ENCODE measurements at regions not wholly inside any gene's neighbourhood (a gene's known extent, or its start where the extent isn't known, plus 50 kb on each side); places are given as distances from the start of the nearest gene placed in this dataset.

DNA sequence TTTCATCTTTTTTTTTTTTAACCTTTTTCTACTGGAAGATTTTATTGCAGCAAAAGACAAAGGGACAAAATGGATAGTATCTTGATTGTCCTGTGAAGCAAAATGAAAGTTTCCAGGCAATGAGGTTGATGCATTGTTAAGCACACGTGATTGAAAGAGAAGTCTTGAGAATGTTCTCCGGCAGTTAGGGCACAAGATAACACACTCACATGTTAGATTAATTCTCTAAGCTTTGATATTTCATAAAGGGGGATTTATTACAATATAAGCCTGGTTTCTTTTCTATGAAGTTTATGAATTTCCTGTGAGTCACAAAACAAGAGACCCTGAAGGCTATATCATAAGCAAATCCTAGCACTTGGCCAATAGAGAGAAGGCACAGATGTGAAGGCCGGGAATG is 93.4 kb upstream of the ARMC3 start:
- TF ChIP-seq, protein P1, sequence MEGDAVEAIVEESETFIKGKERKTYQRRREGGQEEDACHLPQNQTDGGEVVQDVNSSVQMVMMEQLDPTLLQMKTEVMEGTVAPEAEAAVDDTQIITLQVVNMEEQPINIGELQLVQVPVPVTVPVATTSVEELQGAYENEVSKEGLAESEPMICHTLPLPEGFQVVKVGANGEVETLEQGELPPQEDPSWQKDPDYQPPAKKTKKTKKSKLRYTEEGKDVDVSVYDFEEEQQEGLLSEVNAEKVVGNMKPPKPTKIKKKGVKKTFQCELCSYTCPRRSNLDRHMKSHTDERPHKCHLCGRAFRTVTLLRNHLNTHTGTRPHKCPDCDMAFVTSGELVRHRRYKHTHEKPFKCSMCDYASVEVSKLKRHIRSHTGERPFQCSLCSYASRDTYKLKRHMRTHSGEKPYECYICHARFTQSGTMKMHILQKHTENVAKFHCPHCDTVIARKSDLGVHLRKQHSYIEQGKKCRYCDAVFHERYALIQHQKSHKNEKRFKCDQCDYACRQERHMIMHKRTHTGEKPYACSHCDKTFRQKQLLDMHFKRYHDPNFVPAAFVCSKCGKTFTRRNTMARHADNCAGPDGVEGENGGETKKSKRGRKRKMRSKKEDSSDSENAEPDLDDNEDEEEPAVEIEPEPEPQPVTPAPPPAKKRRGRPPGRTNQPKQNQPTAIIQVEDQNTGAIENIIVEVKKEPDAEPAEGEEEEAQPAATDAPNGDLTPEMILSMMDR (conservative IDR thresholded peaks at IDR 0.05), result no peak
- TF ChIP-seq ZFX (IDR thresholded peaks at IDR 0.05), result no peak
